Forelimb muscle (tissue), 1 donor: ENCODE measurements at regions not wholly inside any gene's neighbourhood (a gene's known extent, or its start where the extent isn't known, plus 50 kb on each side); places are given as distances from the start of the nearest gene placed in this dataset.
"Not testable (repeated sequence)": the region's sequence is repeated elsewhere in the genome, so short reads cannot be mapped to it uniquely, and the experiment has no call there.

ENCODE experiments used
- DNase-seq: peaks from one replicate; pipeline ENCODE4 v3.0.0-alpha.2; 2013; ENCODE audit warnings: low read depth

GRCh38 chr6:22748681-22749080 is 179.3 kb downstream of the HDGFL1 start:
- no peak for DNase-seq

DNA sequence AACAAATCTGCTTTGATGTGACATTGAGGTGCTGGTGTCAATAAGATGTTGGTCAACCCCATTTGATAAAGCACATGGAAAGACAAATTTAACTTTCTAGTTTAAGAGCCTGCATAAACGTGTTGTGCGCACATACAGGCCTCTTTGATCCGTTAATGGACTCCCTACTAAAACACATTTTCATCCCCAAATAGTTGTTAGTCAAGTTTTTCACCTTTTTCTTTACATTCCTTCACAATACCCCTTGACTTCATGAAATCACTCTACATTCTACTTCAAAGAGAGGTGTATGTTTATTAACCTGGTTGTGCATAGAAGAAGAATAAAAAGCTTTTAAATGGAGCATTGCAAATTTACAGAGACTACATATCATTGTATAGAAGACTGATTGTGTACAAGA is 180.3 kb downstream of the HDGFL1 start:
- DNase-seq, result no peak

DNA sequence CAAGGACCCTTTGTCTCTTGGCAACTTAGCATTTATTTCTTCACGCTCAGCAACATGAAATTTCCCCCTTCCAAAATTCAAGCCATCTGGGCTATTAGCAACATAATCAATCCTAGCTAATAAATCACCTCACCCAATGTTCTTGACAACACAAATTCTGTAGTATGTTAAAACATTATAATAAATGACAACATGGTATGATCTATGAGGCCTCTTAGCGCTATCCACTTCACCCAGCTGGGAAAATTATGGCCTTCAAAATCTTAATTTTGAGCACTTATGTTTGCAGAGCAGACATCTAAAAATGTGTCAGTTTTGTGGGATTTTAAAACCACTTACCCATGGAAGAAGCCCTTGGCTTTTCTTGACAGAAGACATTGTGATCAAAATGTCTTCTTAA is 181.9 kb downstream of the HDGFL1 start:
- no peak for DNase-seq

GRCh38 chr6:22752522-22752921 is 183.2 kb downstream of the HDGFL1 start:
- DNase-seq, result no peak

DNA sequence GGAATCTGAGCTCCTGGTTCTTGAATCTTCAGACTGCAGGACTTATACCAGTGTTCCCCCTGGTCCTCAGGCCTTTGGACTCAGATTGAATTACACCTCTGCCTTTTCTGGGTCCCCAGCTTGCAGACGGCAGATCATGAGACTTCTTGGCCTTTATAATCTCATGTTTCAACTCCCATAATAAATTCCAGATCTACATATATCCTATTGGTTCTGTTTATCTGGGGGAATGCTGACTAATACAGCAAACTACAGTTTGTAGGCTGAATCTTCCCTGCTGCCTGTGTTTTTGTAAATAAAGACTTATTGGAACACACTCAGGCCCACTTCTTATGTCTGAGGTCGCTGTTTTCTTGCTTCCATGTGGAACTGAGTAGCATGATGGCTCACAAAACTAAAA is 184.7 kb downstream of the HDGFL1 start:
- no peak for DNase-seq

DNA sequence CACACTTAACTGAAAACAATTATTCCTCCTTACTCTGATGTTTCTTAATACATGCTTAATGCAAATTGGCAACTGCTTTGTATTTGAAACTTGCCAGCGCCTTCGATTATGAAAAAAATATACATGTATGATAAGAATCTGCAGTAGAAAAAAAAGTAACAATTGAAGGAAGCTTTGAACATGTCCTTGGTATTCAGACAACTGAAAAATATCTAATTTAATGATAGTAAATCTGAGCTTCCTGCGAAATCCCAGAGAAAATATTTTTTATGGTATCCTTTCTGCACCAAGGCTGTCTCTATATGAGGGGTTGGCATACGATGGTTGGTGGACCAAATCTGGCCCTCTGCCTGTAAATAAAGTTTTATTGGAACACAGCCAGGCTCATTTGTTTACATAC is 186.2 kb downstream of the HDGFL1 start:
- no peak for DNase-seq

DNA sequence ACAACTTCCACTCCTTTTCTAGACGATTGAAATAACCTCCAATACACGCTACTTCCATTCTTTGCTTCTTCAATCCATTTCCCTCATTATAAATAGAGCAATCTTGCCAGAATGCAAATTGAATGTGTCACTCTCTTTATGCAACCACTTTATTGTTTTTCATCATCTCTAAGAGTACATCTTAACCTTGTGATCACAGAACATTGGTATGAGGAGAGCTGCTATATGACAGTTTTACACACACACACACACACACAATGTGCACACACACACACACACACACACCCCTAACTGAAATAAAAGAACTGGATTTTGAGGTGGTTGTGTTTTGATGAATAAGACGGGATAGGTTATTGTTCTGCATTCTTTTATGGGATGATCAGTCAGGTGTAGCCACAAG is 187.0 kb downstream of the HDGFL1 start:
- DNase-seq, result no peak

GRCh38 chr6:22764496-22764895 is 195.1 kb downstream of the HDGFL1 start:
- DNase-seq, result no peak

DNA sequence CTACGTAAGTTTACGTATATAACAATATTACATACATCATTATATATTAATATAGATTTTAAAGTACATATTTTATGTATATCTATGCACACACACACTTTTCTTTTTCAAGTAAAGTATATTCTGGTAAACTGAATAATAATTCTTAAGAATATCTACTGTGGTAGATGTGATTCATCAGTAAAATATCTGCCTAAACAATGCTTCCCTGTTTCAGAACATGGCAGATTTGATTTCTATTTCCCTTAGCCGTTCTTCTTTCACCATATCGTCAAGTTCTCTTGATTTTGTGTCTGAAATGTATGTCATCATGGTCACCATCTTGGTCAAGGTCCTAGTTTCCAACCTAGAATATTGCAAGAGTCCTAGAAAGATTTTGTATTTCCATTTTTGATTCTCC is 195.6 kb downstream of the HDGFL1 start:
- no peak for DNase-seq

DNA sequence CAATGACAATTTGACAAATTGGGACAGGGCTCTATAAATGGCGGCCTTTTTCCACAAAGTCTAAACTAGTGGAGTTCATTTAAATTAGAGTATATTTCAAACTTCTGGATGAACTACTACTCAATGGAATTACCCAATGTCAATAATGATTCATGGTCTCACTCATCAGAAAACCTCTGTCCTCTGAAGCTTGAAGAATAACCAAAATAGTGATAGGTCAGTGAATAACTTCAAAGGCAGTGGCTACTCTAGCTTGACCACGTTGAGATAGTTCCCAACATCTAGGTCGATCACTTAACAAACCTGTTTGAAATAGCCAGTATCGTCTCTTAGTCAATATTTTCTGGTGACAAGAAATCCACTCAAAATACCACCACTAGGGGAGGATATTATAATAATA is 197.6 kb downstream of the HDGFL1 start:
- DNase-seq, result no peak

- DNase-seq, result no peak
These were observed 200.7 kb downstream of the HDGFL1 start for GRCh38 chr6:22770054-22770453.

DNA sequence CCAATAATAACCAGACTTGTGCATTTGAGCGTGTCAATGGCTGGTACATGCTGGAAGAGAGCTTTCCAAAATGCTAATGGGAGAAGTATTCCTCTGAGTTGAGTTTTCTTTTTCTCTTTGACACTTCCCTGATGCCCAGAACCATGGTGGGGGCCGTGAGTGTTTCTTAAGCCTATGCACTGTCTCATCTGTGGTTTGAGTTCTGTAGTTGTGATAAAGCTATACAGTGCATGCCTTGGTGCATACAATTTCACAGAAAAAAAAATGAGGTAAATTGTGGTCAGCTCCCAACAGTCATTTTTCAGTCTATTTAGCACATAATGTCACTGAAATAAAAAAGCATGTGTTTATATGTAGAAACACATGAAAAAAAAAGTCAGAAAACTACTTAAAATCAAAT is 204.8 kb downstream of the HDGFL1 start:
- no peak for DNase-seq

- DNase-seq, result not testable (repeated sequence)
These were observed 209.1 kb downstream of the HDGFL1 start for GRCh38 chr6:22778438-22778837.

- DNase-seq, result no peak
These were observed 209.7 kb downstream of the HDGFL1 start for GRCh38 chr6:22779062-22779461.

GRCh38 chr6:22783931-22784330 is 214.6 kb downstream of the HDGFL1 start:
- DNase-seq, result no peak

GRCh38 chr6:22784601-22785410 is 215.4 kb downstream of the HDGFL1 start:
- DNase-seq, result peak; percentile 25

- no peak for DNase-seq
These were observed 218.7 kb downstream of the HDGFL1 start for GRCh38 chr6:22788038-22788437.

- no peak for DNase-seq
These were observed 219.9 kb downstream of the HDGFL1 start for GRCh38 chr6:22789315-22789714.

DNA sequence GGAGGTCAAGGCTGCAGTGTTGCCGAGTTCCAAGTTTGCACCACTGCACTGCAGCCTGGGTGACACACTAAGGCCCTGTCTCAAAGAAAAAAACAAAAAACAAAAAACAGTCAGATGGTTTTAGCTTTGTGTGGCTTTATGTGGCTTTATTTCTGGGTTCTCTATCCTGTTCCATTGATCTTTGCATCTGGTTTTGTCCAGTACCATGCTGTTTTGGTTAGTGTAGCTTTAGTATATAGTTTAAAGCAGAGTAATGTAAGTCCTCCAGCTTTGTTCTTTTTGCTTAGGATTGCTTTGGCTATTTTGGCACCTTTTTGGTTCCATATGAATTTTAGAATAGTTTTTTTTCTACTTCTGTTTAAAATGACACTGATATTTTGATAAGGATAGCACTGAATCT is 225.5 kb downstream of the HDGFL1 start:
- DNase-seq, result no peak

DNA sequence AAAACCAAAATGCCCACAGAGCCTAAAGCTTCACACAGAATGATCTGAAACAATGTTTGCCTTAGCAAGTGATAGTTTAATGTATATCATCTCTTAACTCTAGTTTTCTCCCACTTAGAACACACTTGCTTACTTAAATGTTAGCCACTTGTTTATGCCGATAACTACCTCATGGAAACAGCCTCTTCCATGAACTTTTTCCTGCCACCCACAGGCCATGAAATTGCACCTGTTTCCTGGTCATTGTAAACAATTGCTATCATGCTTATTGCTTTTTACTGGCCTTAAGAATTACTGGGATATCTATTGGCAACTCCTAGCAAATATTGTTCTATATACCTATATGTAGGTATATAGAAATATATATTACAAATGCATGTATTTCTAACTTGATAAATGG is 231.1 kb downstream of the HDGFL1 start:
- no peak for DNase-seq

- no peak for DNase-seq
These were observed 232.5 kb downstream of the HDGFL1 start for GRCh38 chr6:22801831-22802230.

GRCh38 chr6:22804620-22805261 is 235.4 kb downstream of the HDGFL1 start:
- no peak for DNase-seq

GRCh38 chr6:22807261-22807660 is 237.9 kb downstream of the HDGFL1 start:
- DNase-seq, result no peak

GRCh38 chr6:22807818-22808217 is 238.5 kb downstream of the HDGFL1 start:
- DNase-seq, result no peak
